ENCODE measurements at regions not wholly inside any gene's neighbourhood (a gene's known extent, or its start where the extent isn't known, plus 50 kb on each side); places are given as distances from the start of the nearest gene placed in this dataset.

DNA sequence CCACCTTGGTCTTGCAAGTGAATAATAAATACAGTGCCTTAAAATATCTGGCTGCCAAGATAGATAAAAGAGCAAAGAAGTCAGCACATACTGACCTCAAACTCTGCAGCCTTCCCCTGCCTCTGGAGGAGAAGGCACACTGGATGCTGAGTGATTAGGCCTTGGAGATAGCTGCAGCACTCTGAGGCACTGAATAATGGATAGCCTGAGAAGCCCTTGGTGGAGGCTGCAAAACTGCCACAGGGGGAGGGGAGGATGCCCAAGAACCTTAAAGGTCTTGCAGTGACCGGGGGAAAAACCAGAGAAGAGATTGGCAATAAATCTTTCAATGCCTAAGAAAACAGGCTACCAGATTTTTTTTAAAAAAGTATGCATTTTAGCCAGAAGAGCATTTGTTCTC lies 167.4 kb upstream of the PRMT6 start:
- TF ChIP-seq, protein P1, sequence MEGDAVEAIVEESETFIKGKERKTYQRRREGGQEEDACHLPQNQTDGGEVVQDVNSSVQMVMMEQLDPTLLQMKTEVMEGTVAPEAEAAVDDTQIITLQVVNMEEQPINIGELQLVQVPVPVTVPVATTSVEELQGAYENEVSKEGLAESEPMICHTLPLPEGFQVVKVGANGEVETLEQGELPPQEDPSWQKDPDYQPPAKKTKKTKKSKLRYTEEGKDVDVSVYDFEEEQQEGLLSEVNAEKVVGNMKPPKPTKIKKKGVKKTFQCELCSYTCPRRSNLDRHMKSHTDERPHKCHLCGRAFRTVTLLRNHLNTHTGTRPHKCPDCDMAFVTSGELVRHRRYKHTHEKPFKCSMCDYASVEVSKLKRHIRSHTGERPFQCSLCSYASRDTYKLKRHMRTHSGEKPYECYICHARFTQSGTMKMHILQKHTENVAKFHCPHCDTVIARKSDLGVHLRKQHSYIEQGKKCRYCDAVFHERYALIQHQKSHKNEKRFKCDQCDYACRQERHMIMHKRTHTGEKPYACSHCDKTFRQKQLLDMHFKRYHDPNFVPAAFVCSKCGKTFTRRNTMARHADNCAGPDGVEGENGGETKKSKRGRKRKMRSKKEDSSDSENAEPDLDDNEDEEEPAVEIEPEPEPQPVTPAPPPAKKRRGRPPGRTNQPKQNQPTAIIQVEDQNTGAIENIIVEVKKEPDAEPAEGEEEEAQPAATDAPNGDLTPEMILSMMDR (IDR thresholded peaks at IDR 0.05; ENCODE audit: low read depth, low read length), result no peak
- TF ChIP-seq EZH2phosphoT487 (IDR thresholded peaks at IDR 0.05; ENCODE audit: low read depth), result no peak

Measured in OCI-LY3 (cell line).